ENCODE measurements at regions not wholly inside any gene's neighbourhood (a gene's known extent, or its start where the extent isn't known, plus 50 kb on each side); places are given as distances from the start of the nearest gene placed in this dataset.

- peak; percentile 15 for DNase-seq (ENCODE audit: low spot score)
Observed at GRCh38 chrX:45771560-45772340, 571.1 kb upstream of the DIPK2B start.

- DNase-seq (ENCODE audit: low spot score), result no peak
Observed at GRCh38 chrX:45771114-45771513, 570.4 kb upstream of the DIPK2B start.

GRCh38 chrX:45769761-45770582, 569.3 kb upstream of the DIPK2B start:
- peak; percentile 57 for DNase-seq (ENCODE audit: low spot score)

- DNase-seq (ENCODE audit: low spot score), result no peak
Observed at GRCh38 chrX:45768666-45769236, 568.1 kb upstream of the DIPK2B start.

- DNase-seq (ENCODE audit: low spot score), result no peak
Observed at GRCh38 chrX:45766981-45767501, 566.4 kb upstream of the DIPK2B start.

GRCh38 chrX:45765767-45766166, 565.1 kb upstream of the DIPK2B start:
- DNase-seq (ENCODE audit: low spot score), result no peak

- no peak for DNase-seq (ENCODE audit: low spot score)
Observed at GRCh38 chrX:45765281-45765680, 564.6 kb upstream of the DIPK2B start.

- DNase-seq (ENCODE audit: low spot score), result no peak
Observed at GRCh38 chrX:45762699-45763647, 562.3 kb upstream of the DIPK2B start.

GRCh38 chrX:45761920-45762319, 561.2 kb upstream of the DIPK2B start:
- DNase-seq (ENCODE audit: low spot score), result no peak

GRCh38 chrX:45760187-45760742, 559.6 kb upstream of the DIPK2B start:
- no peak for DNase-seq (ENCODE audit: low spot score)

GRCh38 chrX:45758738-45759397, 558.2 kb upstream of the DIPK2B start:
- no peak for DNase-seq (ENCODE audit: low spot score)

GRCh38 chrX:45758319-45758718, 557.6 kb upstream of the DIPK2B start:
- DNase-seq (ENCODE audit: low spot score), result no peak

GRCh38 chrX:45757272-45757671, 556.6 kb upstream of the DIPK2B start:
- no peak for DNase-seq (ENCODE audit: low spot score)

- DNase-seq (ENCODE audit: low spot score), result no peak
Observed at GRCh38 chrX:45756557-45756956, 555.9 kb upstream of the DIPK2B start.

- DNase-seq (ENCODE audit: low spot score), result no peak
Observed at GRCh38 chrX:45755703-45756102, 555.0 kb upstream of the DIPK2B start.

GRCh38 chrX:45751156-45751555, 550.5 kb upstream of the DIPK2B start:
- DNase-seq (ENCODE audit: low spot score), result no peak

- DNase-seq (ENCODE audit: low spot score), result no peak
Observed at GRCh38 chrX:45750639-45751038, 550.0 kb upstream of the DIPK2B start.

- no peak for DNase-seq (ENCODE audit: low spot score)
Observed at GRCh38 chrX:45749375-45749774, 548.7 kb upstream of the DIPK2B start.

- no peak for DNase-seq (ENCODE audit: low spot score)
Observed at GRCh38 chrX:45748369-45748774, 547.7 kb upstream of the DIPK2B start.

- DNase-seq (ENCODE audit: low spot score), result no peak
Observed at GRCh38 chrX:45747905-45748304, 547.2 kb upstream of the DIPK2B start.

- DNase-seq (ENCODE audit: low spot score), result no peak
Observed at GRCh38 chrX:45745479-45745878, 544.8 kb upstream of the DIPK2B start.

All from germinal center (tissue), 1 donor.